ENCODE measurements at regions not wholly inside any gene's neighbourhood (a gene's known extent, or its start where the extent isn't known, plus 50 kb on each side); places are given as distances from the start of the nearest gene placed in this dataset.

- TF ChIP-seq CTCF (optimal IDR thresholded peaks at IDR 0.05 in 1 of 3, IDR thresholded peaks at IDR 0.05 in 1 of 3, conservative IDR thresholded peaks at IDR 0.05 in 1 of 3; ENCODE audit: extremely low read depth in 1 of 3, insufficient read depth in 2 of 3, low read length in 3 of 3) (no peak), EZH2 (IDR thresholded peaks at IDR 0.05; ENCODE audit: low read length) (no peak)
Observed at GRCh38 chr17:53336281-53336680, 486.4 kb upstream of the KIF2B start.
